Eye (tissue), 1 donor: ENCODE measurements at regions not wholly inside any gene's neighbourhood (a gene's known extent, or its start where the extent isn't known, plus 50 kb on each side); places are given as distances from the start of the nearest gene placed in this dataset.
A peak's percentile ranks its signal among the peaks of the same experiment; 100 is the strongest.

Source experiments
- DNase-seq: peaks from one replicate; pipeline ENCODE4 v3.0.0-alpha.2; 2015

GRCh38 chr3:35336601-35337000, 302.7 kb upstream of the ARPP21 start:
- no peak for DNase-seq

GRCh38 chr3:35338186-35338585, 301.1 kb upstream of the ARPP21 start:
- no peak for DNase-seq

GRCh38 chr3:35380196-35380595, 259.1 kb upstream of the ARPP21 start:
- no peak for DNase-seq

- no peak for DNase-seq
Observed at GRCh38 chr3:35383216-35383615, 256.1 kb upstream of the ARPP21 start.

GRCh38 chr3:35383719-35384555, 255.4 kb upstream of the ARPP21 start:
- DNase-seq = peak; percentile 22

- DNase-seq = no peak
Observed at GRCh38 chr3:35385271-35385670, 254.1 kb upstream of the ARPP21 start.

GRCh38 chr3:35389907-35390306, 249.4 kb upstream of the ARPP21 start:
- no peak for DNase-seq

- no peak for DNase-seq
Observed at GRCh38 chr3:35392187-35392586, 247.1 kb upstream of the ARPP21 start.

- DNase-seq = peak; percentile 84
Observed at GRCh38 chr3:35393901-35394799, 245.2 kb upstream of the ARPP21 start.

GRCh38 chr3:35394905-35395304, 244.4 kb upstream of the ARPP21 start:
- no peak for DNase-seq

GRCh38 chr3:35401671-35402070, 237.7 kb upstream of the ARPP21 start:
- DNase-seq = no peak

- no peak for DNase-seq
Observed at GRCh38 chr3:35404571-35404970, 234.8 kb upstream of the ARPP21 start.

GRCh38 chr3:35408882-35409281, 230.4 kb upstream of the ARPP21 start:
- DNase-seq = no peak

GRCh38 chr3:35409991-35410390, 229.3 kb upstream of the ARPP21 start:
- no peak for DNase-seq

- no peak for DNase-seq
Observed at GRCh38 chr3:35413483-35413882, 225.8 kb upstream of the ARPP21 start.

- DNase-seq = no peak
Observed at GRCh38 chr3:35417080-35417479, 222.2 kb upstream of the ARPP21 start.

- DNase-seq = no peak
Observed at GRCh38 chr3:35422101-35422500, 217.2 kb upstream of the ARPP21 start.

GRCh38 chr3:35422836-35423601, 216.3 kb upstream of the ARPP21 start:
- peak; percentile 19 for DNase-seq

GRCh38 chr3:35426366-35426958, 212.9 kb upstream of the ARPP21 start:
- no peak for DNase-seq

GRCh38 chr3:35437381-35437780, 201.9 kb upstream of the ARPP21 start:
- DNase-seq = no peak

GRCh38 chr3:35438101-35438500, 201.2 kb upstream of the ARPP21 start:
- DNase-seq = no peak

GRCh38 chr3:35439663-35440062, 199.7 kb upstream of the ARPP21 start:
- no peak for DNase-seq

- DNase-seq = no peak
Observed at GRCh38 chr3:35440826-35441225, 198.5 kb upstream of the ARPP21 start.
